SK-N-MC (cell line): ENCODE measurements at regions not wholly inside any gene's neighbourhood (a gene's known extent, or its start where the extent isn't known, plus 50 kb on each side); places are given as distances from the start of the nearest gene placed in this dataset.

ENCODE experiments used
- EZH2 ChIP-seq: fragments of 200-600 bp; sonication (generic); IDR thresholded peaks from one replicate; pipeline ENCODE4 v1.6.1; 2017; ENCODE audit warnings: antibody characterized with exemption
- FOXP2 ChIP-seq: optimal IDR thresholded peaks from 2 replicates; pipeline ENCODE3; 2011; ENCODE audit warnings: mild to moderate bottlenecking, moderate library complexity; ENCODE audit not compliant: insufficient read depth; ENCODE audit errors: extremely low read length, control extremely low read depth
- POLR2AphosphoS5 ChIP-seq: IDR thresholded peaks from 2 replicates; pipeline ENCODE4 v1.6.1; 2012; ENCODE audit warnings: mild to moderate bottlenecking, low read depth, low read length, borderline replicate concordance

- TF ChIP-seq EZH2, result no peak
- no peak for TF ChIP-seq POLR2AphosphoS5
- TF ChIP-seq FOXP2, result no peak
These were observed 338.9 kb downstream of the PTTG2 start for GRCh38 chr4:38298868-38299713.
